Erythroblast (primary cell): ENCODE measurements at regions not wholly inside any gene's neighbourhood (a gene's known extent, or its start where the extent isn't known, plus 50 kb on each side); places are given as distances from the start of the nearest gene placed in this dataset.

ENCODE experiments used
- GATA1 ChIP-seq: IDR thresholded peaks from 2 replicates; pipeline ENCODE4 v1.6.1; 2011; ENCODE audit warnings: low read depth, mild to moderate bottlenecking, control low read depth, low read length, moderate library complexity
- POLR2A ChIP-seq: IDR thresholded peaks from 2 replicates; pipeline ENCODE4 v1.6.1; 2011; ENCODE audit warnings: mild to moderate bottlenecking, low read length

DNA sequence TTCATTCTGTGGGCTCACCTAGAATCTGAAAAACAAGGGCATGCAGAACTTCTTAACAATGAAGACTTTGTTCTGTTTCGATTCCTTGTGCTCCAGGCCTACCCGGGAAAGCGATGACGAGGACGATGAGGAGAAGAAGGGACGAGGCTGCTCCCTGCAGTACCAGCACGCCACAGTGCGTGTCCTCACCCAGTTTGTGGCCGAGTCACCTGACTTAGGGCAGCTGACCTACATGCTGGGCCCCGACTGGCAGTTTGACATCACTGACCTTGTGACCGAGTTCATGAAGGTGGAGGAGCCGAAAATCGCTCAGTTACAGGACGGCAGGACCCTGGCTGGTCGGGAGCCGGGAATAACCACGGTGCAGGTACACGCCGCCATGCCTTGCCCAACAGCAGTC lies 585.4 kb downstream of the AACS start:
- TF ChIP-seq POLR2A (no peak), GATA1 (no peak)
